HEK293T (cell line): ENCODE measurements at regions not wholly inside any gene's neighbourhood (a gene's known extent, or its start where the extent isn't known, plus 50 kb on each side); places are given as distances from the start of the nearest gene placed in this dataset.

ENCODE experiments used
- CTCF ChIA-PET: fragments of 350-600 bp; formaldehyde crosslinking; extraction: SDS; loops from one replicate; lab custom pipeline; 2021; ENCODE audit warnings: antibody characterized with exemption, inconsistent platforms; lab: Yijun Ruan, JAX
- POLR2A ChIA-PET: fragments of 350-600 bp; formaldehyde crosslinking; extraction: SDS; loops from one replicate; lab custom pipeline; 2020; ENCODE audit warnings: antibody characterized with exemption, inconsistent platforms; lab: Yijun Ruan, JAX
- DNase-seq: peaks from one replicate; pipeline ENCODE4 v3.0.0; 2012; ENCODE audit warnings: mixed read lengths; ENCODE audit errors: extremely low spot score
- ARNT ChIP-seq: fragments of 450-650 bp; IDR thresholded peaks from 2 replicates; pipeline ENCODE4 v1.6.1; 2017; ENCODE audit warnings: mild to moderate bottlenecking
- BHLHE40 ChIP-seq: fragments of 450-650 bp; IDR thresholded peaks from 2 replicates; pipeline ENCODE4 v1.6.1; 2016; ENCODE audit warnings: mild to moderate bottlenecking, moderate library complexity, borderline replicate concordance
- CTBP1 ChIP-seq: fragments of 450-650 bp; IDR thresholded peaks from 2 replicates; pipeline ENCODE4 v1.6.1; 2016; ENCODE audit warnings: borderline replicate concordance
- ELF4 ChIP-seq: fragments of 450-650 bp; IDR thresholded peaks from 2 replicates; pipeline ENCODE4 v1.6.1; 2017; ENCODE audit warnings: antibody characterized with exemption
- FOXA1 ChIP-seq: fragments of 450-650 bp; IDR thresholded peaks from 2 replicates; pipeline ENCODE4 v1.6.1; 2016; ENCODE audit warnings: mild to moderate bottlenecking
- FOXK2 ChIP-seq: fragments of 450-650 bp; IDR thresholded peaks from 2 replicates; pipeline ENCODE4 v1.6.1; 2016; ENCODE audit warnings: mild to moderate bottlenecking
- FOXM1 ChIP-seq: fragments of 450-650 bp; IDR thresholded peaks from 2 replicates; pipeline ENCODE4 v1.6.1; 2017; ENCODE audit warnings: mild to moderate bottlenecking, borderline replicate concordance
- HDGF ChIP-seq: fragments of 450-650 bp; IDR thresholded peaks from 2 replicates; pipeline ENCODE4 v1.6.1; 2017; ENCODE audit warnings: antibody characterized with exemption, borderline replicate concordance
- L3MBTL2 ChIP-seq: fragments of 450-650 bp; conservative IDR thresholded peaks from 2 replicates; pipeline ENCODE4 v1.6.1; 2016; ENCODE audit warnings: mild to moderate bottlenecking
- LEF1 ChIP-seq: fragments of 450-650 bp; IDR thresholded peaks from 2 replicates; pipeline ENCODE4 v1.6.1; 2017; ENCODE audit warnings: mild to moderate bottlenecking, borderline replicate concordance
- NFRKB ChIP-seq: fragments of 450-650 bp; IDR thresholded peaks from 2 replicates; pipeline ENCODE4 v1.6.1; 2016; ENCODE audit warnings: mild to moderate bottlenecking, moderate library complexity
- SP1 ChIP-seq: fragments of 450-650 bp; IDR thresholded peaks from 2 replicates; pipeline ENCODE4 v1.6.1; 2017
- SUZ12 ChIP-seq: fragments of 450-650 bp; IDR thresholded peaks from 2 replicates; pipeline ENCODE4 v1.6.1; 2016; ENCODE audit warnings: mild to moderate bottlenecking
- TARDBP ChIP-seq: fragments of 450-650 bp; IDR thresholded peaks from 2 replicates; pipeline ENCODE4 v1.6.1; 2016
- ZNF384 ChIP-seq: fragments of 450-650 bp; IDR thresholded peaks from 2 replicates; pipeline ENCODE4 v1.6.1; 2016
- TF ChIP-seq, protein P1 (sequence below): fragments of 450-650 bp; IDR thresholded peaks from 2 replicates; pipeline ENCODE4 v1.6.1; 2016

DNA sequence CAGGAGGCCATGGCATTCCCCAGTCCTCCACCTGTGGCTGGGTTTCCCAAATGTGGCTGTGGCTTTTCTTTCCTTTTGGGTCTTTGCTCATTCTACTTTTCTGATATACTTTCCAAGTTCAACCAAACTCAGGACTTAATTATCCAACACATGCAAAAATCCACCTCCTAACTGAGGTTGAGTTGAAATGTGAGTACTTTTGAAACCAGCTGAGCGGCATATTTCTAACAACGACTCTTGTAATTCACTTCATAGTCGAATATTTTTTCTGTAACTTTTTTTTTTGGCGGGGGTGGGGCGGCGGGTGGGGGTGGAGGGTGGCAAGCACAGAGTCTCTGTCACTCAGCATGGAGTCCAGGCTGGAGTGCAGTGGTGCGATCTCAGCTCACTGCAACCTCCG lies 165.2 kb upstream of the PITRM1 start:
- ChIA-PET POLR2A (no interaction called here), CTCF (no interaction called here)
- no peak for DNase-seq
- TF ChIP-seq FOXA1 (no peak), LEF1 (no peak), TARDBP (no peak), SP1 (no peak), SUZ12 (no peak), CTBP1 (no peak), FOXK2 (no peak), ZNF384 (no peak), ELF4 (no peak), HDGF (no peak)

DNA sequence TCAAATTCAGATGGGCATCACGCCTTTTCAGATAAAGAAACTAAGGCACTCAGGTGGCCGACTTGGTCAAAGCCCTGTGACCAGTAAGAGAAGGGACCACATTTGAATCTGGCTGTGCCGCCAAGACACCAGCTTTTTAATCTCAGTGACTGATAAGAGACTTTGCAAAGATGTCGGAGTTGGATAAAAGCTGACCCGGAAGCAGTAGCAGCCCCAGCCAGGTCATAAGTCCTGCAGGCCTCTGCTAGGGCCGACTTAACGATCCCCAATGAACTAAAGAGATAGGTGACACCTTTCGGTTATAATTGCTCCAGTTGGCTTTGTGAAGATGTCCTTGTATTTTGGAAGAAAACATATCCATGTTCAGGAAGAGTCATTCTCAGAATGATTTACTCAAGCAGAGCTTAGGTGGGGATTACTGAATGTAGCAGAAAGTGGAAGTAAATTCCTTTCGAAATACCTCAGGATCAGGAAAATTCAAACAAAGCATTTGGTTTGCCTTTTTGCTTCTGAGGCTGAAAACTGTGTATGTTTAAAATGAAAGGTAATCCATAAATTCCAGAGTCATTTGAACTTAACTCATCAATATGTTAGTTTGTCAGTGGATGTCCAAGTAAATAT lies 164.2 kb upstream of the PITRM1 start:
- TF ChIP-seq, protein P1, sequence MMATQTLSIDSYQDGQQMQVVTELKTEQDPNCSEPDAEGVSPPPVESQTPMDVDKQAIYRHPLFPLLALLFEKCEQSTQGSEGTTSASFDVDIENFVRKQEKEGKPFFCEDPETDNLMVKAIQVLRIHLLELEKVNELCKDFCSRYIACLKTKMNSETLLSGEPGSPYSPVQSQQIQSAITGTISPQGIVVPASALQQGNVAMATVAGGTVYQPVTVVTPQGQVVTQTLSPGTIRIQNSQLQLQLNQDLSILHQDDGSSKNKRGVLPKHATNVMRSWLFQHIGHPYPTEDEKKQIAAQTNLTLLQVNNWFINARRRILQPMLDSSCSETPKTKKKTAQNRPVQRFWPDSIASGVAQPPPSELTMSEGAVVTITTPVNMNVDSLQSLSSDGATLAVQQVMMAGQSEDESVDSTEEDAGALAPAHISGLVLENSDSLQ: no peak
- no peak for TF ChIP-seq HDGF
- no peak for TF ChIP-seq ELF4
- no peak for TF ChIP-seq FOXK2
- no peak for TF ChIP-seq ZNF384
- no peak for TF ChIP-seq CTBP1
- no peak for TF ChIP-seq TARDBP
- no peak for TF ChIP-seq SUZ12
- ChIA-PET CTCF (interaction anchor here (0.6 kb wide), 1 partner anchor 37 kb away, joined by 3 read pairs; no protein-coding TSS in a partner anchor), POLR2A (no interaction called here)
- no peak for DNase-seq

DNA sequence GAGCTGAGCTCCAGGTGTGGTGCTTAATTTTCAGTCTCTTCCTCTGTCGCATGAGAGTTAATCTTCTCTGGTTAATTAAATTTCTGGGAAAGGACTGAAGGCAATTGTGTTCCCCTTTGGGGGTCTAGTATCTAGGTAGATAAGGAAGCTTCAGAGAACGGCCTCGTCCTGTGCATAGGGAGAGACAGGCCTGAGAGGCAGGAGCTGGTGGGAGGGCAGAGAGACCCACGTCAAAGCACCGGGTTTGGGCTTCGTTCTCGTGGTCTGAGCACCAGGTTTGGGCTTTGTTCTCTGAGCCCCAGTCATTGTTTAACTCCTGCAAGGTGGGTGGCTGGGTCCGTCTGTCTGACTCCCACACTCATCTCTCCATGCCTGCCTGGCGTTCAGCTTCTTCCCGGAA lies 160.8 kb upstream of the PITRM1 start:
- ChIA-PET POLR2A (no interaction called here), CTCF (interaction anchor here (0.6 kb wide), 1 partner anchor 130 kb away, joined by 3 read pairs; no protein-coding TSS in a partner anchor)
- DNase-seq: no peak
- no peak for TF ChIP-seq ZNF384
- no peak for TF ChIP-seq NFRKB
- no peak for TF ChIP-seq BHLHE40
- no peak for TF ChIP-seq FOXK2
- no peak for TF ChIP-seq FOXA1
- TF ChIP-seq, protein P1: no peak
- no peak for TF ChIP-seq ARNT
- TF ChIP-seq L3MBTL2: no peak
- TF ChIP-seq LEF1: no peak
- TF ChIP-seq TARDBP: no peak
- TF ChIP-seq CTBP1: no peak
- no peak for TF ChIP-seq FOXM1
- TF ChIP-seq HDGF: no peak

DNA sequence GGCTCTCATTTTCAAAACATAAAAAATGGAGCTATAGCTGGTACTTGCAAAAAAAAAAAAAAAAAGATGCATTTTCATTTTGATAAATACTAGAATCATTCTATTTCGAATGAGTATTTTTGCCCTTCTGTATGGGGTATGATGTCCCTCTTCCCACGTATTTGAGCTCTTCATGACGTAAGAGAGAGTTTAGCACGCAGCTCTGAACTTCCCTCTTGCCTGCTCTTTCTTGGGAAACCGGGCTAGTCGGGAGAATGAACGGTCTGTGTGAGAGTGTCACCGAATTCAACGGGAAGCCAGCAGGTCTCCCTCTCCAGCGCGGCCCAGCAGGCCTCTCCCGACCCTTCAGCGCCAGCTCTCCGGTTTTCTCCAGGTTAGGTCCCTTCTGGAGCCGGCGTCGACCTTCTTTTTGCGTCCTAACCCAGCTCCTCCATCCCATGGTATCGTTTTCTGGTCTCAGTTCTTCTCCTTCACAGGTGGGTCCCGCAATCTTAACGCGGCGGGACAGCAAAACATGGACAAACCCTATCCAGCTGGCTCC lies 159.2 kb upstream of the PITRM1 start:
- CTCF ChIA-PET: no interaction called here
- POLR2A ChIA-PET: no interaction called here
- no peak for DNase-seq
- TF ChIP-seq FOXK2: no peak
- no peak for TF ChIP-seq ZNF384
- no peak for TF ChIP-seq L3MBTL2
- TF ChIP-seq NFRKB: no peak
- TF ChIP-seq TARDBP: no peak
- TF ChIP-seq LEF1: no peak
- TF ChIP-seq SP1: no peak
- no peak for TF ChIP-seq HDGF
- TF ChIP-seq SUZ12: no peak
- TF ChIP-seq ARNT: no peak
- no peak for TF ChIP-seq FOXA1
- TF ChIP-seq, protein P1: no peak

DNA sequence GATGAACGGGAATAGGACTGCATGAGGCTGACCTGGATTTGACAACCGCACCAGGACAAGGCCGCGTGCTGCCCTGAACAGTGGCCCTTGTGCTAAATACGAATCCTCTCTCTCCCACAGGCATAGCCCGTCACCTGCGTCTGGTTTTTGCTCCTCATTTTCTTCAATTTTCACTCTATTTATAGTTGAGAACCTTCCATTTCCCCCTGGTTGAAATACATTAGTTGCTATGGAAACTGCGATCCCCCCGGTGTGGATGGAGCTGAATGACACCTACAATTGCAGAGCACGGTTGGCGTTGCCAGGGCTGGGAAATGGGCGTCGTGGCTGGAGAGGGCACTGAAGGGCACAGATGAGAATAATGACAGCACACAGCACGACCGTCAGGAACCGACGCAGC lies 158.6 kb upstream of the PITRM1 start:
- TF ChIP-seq HDGF (no peak), SUZ12 (no peak), FOXA1 (no peak), ELF4 (no peak), ZNF384 (no peak), L3MBTL2 (no peak), LEF1 (no peak), CTBP1 (no peak), ARNT (no peak), BHLHE40 (no peak), FOXK2 (no peak), SP1 (no peak), FOXM1 (no peak)
- TF ChIP-seq, protein P1: no peak
- POLR2A ChIA-PET: no interaction called here
- CTCF ChIA-PET: no interaction called here
- DNase-seq: no peak

DNA sequence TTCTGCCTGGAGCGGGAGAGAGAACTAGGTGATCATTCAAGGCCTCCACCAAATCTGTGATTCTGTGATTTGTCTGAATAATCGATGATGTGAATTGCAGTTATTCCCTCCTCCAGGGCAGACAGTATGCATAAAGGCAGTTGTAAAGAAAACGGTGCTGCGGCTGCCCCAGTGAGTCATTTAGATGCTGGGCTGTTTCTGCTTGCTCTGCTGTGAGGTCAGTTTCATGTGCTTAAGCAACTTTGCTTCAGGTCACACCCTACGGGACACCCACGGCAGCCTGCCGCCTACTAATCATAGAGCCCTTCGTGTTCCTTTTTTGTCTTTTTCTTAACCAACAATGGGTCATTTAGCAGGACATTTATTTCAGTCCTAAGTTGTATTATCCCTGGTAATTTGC lies 158.1 kb upstream of the PITRM1 start:
- TF ChIP-seq FOXM1 (no peak), ZNF384 (no peak), FOXA1 (no peak), L3MBTL2 (no peak), SP1 (no peak), HDGF (no peak), ELF4 (no peak), NFRKB (no peak), LEF1 (no peak)
- POLR2A ChIA-PET: no interaction called here
- DNase-seq: no peak
- CTCF ChIA-PET: no interaction called here
